GM18909 (cell line): ENCODE measurements at regions not wholly inside any gene's neighbourhood (a gene's known extent, or its start where the extent isn't known, plus 50 kb on each side); places are given as distances from the start of the nearest gene placed in this dataset.
"Not testable (repeated sequence)": the region's sequence is repeated elsewhere in the genome, so short reads cannot be mapped to it uniquely, and the experiment has no call there.

ENCODE experiments used
- ATAC-seq: cut with Tn5 transposase; IDR thresholded peaks from one replicate; pipeline ENCODE4 v1.9.1; 2021; ENCODE audit warnings: mild to moderate bottlenecking; ENCODE audit not compliant: unreplicated experiment, poor library complexity

- no peak for ATAC-seq
Observed at GRCh38 chr5:92633176-92633575, 947.8 kb downstream of the NR2F1-AS1 start.

- ATAC-seq: not testable (repeated sequence)
Observed at GRCh38 chr5:92631237-92631701, 949.8 kb downstream of the NR2F1-AS1 start.

GRCh38 chr5:92629574-92629973 is 951.4 kb downstream of the NR2F1-AS1 start:
- ATAC-seq: no peak

DNA sequence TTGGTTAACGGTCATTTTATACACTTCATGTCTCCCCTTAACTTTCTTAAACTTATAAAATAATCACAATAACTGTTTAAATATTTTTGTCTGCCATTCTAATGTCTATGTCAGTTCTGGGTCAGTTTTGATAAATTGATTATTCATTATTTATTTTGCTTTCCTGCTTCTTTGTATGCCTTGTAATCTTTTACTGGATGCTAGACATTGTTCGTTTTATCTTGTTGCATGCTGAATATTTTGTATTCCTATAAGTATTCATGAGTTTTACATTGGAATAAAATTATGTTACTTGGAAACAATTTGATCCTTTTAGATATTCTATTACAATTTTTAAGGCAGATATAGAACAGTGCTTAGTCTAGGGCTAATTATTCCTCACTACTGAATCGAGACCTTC is 952.0 kb downstream of the NR2F1-AS1 start:
- no peak for ATAC-seq

DNA sequence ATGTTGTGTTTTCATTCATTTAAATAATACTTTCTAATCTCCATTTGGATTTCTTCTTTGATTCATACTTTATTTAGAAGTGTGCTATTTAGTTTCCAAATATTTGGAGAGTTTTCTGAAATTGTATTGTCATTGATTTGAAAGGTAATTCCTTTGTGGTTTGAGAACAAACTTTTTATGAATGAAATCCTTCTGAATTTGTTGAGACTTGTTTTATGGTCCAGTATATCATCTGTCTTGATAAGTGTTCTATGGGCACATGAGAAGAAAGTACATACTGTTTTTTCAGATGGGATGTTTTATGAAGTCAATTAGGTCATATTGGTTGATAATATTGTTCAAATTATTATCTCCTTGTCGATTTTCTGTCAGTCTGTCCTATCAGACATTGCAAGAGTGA is 953.8 kb downstream of the NR2F1-AS1 start:
- no peak for ATAC-seq

- no peak for ATAC-seq
Observed at GRCh38 chr5:92616085-92616484, 964.9 kb downstream of the NR2F1-AS1 start.

DNA sequence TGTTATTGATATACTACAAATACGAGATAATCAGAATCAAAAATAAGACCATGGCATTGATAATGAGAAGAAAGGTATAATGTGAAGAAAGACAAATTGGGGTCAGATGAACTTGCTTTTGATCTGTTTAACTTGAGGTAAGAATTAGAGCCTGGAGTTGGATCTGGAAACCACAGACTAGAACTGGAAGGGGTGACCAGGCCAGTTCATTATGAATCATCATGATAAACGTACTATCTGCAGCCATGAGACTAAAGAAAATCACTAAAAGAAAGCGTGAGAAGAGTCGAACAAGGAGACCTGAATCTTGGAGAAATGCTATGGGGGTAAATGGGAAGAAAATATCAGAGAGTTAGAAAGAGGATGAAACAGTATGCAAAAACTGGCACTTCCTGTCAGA is 967.5 kb downstream of the NR2F1-AS1 start:
- ATAC-seq: no peak

- not testable (repeated sequence) for ATAC-seq
Observed at GRCh38 chr5:92610435-92610834, 970.6 kb downstream of the NR2F1-AS1 start.

DNA sequence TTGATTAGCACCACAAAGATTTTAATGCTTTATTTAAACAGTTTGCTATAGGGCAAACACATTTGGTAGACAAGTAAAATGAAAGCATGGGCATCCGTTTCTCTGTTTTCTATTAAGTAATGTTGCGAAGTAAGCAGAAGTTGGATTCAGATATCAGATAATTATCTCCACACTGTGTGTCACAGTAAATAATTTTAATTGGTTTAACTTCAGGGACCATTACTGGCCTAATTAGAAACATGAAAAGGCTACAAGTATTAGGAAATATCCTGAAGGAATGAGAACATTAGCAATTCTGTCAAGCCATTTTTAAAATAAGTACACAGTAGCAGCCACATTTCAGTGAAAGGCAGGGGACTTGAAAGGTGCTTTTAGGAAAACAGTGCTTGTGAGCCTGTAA is 975.4 kb downstream of the NR2F1-AS1 start:
- no peak for ATAC-seq

DNA sequence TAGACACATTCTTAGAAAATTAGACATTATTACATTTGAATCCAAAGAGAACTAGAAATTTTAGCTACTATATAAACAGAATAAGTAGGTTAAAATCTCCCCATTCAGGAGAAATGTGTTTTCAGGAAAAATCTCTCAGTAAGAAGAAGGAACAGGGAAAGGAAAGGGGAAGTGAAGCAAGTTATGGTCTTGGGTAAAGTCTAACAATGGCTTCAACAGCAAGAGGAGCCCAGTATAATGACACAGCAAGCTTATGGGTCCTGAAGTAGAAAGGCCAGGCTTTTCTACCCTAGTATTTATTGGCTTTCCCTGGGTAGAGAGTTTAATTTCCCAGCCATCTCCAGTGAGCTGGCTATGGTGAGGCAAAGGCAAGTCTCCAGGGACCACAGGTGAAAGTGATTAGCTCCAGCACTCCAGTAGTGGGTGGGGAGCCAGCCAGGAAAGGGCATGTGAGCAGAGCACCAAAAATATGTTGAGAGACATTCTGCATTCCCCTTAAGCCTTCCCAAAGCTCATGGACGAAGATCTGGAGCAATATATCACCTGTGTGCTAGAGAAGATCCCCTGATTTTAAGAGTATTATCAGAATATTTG is 981.7 kb downstream of the NR2F1-AS1 start:
- ATAC-seq: no peak

DNA sequence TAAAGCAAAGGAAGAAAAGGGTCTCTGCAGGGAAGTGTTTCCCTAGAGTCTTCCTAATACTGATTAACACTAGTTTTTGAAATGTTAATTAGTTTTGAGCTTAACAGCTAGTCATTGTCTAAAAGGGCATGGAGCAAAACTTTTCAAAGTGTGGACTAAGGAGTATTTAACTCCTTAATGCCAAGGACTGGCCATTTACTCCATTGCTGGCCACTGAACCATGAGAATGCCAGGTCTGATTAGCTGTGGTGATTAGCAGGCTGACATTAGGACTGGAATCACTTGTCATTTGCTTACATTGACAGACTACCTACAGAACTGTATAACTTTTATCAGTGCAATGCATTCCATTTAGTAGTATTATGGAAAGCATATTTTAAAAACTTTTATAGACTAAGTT is 987.0 kb downstream of the NR2F1-AS1 start:
- no peak for ATAC-seq

GRCh38 chr5:92588876-92589275 is 992.1 kb downstream of the NR2F1-AS1 start:
- no peak for ATAC-seq

- no peak for ATAC-seq
Observed at GRCh38 chr5:92581690-92582089, 999.3 kb downstream of the NR2F1-AS1 start.

DNA sequence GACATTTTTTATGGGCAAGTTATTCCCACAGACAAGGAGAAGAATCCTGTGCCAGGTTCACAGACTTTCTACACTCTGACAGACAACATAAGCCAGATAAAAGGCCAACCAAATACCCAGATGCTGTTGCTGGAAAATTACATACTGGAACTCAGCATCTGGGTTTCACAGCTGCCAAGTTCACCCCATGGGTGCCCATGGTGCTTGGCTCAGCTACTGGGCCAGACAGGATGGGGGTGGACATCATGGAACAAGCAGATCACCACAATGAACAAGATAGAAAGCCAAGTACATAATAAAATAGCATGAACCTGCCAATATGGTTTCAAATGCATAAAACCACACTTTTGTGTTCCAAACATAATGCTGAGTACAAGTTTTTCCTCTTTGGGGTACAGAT is 999.8 kb downstream of the NR2F1-AS1 start:
- no peak for ATAC-seq

GRCh38 chr5:92580814-92581213 is 1000.2 kb downstream of the NR2F1-AS1 start:
- ATAC-seq: no peak

GRCh38 chr5:92574023-92574422 is 1007.0 kb downstream of the NR2F1-AS1 start:
- ATAC-seq: peak; percentile 33

GRCh38 chr5:92568522-92568921 is 1012.5 kb downstream of the NR2F1-AS1 start:
- ATAC-seq: no peak

- ATAC-seq: no peak
Observed at GRCh38 chr5:92567831-92568450, 1013.1 kb downstream of the NR2F1-AS1 start.

DNA sequence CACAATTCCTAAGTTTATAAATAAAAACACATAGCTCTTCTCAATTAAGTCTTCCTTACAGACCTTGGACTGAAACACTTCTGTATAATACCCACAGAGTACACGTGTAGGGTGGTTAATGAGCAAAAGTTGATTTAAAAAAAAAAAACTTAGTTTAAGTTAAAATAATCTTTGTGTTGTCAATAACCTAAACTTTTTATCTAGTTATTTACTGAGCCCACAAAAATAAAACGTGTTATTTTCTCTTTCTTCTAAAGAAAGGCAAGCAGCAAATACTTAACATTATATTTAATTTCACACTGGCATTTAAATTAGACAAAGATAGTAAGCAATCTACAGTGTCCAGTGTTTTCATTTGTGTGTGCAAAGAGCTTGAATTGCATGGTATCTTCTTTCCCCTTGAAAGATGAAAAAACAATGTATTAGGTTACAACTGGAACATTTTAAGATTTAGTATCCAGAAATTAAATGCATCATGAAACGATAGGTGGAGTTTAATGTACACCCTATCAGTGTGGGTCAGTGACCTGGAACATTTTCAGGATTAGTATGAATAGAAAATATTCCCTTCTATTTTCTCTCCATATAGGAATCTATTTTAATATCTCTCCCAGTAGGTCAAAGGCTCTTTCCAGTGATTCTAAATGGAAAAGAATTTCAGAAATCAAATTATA is 1014.8 kb downstream of the NR2F1-AS1 start:
- no peak for ATAC-seq

DNA sequence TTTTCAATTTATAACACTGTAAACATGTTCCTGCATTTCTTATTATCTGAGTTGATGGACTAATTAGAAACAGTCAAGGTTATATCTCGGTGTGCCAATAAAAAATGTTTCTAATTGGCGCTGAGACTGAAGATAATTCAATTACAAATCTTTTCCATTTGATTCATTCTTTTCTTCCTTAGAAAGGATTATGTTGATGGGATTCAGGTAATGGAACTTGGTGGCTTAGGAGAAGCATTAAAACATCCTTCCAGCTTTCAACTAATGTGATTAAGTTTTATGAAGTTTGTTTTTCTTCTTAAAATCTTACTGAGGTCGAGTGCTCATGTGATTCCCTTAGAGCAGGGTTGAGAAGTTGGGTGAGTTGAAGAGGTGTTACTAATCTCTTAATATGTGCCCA is 1015.3 kb downstream of the NR2F1-AS1 start:
- ATAC-seq: no peak

GRCh38 chr5:92562065-92562464 is 1019.0 kb downstream of the NR2F1-AS1 start:
- no peak for ATAC-seq
